Pulmonary artery endothelial cell (primary cell): ENCODE measurements at regions not wholly inside any gene's neighbourhood (a gene's known extent, or its start where the extent isn't known, plus 50 kb on each side); places are given as distances from the start of the nearest gene placed in this dataset.

ENCODE experiments used
- DNase-seq: peaks from one replicate; pipeline ENCODE4 v3.0.0-alpha.2; 2011; ENCODE audit warnings: low read depth, low spot score

DNA sequence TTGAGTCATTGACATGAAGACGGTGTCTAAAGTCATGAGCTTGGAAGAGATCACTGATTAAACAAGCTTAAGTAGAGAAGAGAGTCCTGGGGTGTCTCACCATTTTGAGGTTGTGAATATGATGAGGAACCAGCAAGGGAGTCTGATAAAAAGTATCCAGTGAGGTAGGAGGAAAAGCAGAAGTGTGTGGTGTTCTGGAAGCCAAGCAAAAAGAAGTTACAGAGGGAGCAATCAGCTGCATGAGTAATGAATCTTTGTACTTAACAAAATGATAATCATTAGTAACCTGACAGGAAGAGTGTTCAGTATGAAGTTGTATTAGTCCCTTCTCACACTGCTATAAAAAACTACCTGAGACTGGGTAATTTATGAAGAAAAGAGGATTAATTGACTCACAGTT is 131.3 kb downstream of the C11orf87 start:
- no peak for DNase-seq

DNA sequence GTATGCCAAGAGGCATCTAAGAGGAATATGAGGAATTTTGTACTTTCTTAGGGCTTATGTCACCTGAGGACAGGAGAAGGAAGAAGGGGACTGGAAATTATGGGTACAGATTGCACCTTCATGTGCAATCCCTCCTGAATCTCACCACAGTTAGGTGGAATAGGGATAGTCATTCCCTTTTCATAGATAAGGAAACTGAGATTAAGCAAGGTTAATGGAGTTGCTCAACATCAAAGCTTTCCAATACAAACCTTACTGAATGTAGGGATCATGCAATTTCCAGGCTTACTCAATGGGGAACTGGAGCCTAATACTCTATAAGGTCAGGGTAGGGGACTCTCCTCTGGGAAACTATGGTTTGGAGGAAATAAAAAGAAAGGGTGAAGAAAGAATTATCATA is 133.0 kb downstream of the C11orf87 start:
- no peak for DNase-seq

DNA sequence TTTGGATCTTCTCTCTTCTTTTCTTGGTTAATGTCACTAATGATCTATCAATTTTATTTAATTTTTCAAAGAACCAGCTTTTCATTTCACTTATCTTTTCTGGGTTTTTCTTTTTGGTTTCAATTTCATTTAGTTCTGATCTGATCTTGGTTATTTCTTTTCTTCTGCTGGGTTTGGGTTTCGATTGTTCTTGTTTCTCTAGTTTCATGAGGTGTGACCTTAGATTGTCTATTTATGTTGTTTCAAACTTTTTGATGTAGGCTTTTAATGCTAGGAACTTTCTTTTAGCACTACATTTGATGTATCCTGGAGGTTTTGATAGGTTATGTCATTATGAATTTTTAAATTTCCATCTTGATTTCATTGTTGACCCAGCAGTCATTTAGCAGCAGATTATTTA is 142.3 kb downstream of the C11orf87 start:
- DNase-seq = no peak

DNA sequence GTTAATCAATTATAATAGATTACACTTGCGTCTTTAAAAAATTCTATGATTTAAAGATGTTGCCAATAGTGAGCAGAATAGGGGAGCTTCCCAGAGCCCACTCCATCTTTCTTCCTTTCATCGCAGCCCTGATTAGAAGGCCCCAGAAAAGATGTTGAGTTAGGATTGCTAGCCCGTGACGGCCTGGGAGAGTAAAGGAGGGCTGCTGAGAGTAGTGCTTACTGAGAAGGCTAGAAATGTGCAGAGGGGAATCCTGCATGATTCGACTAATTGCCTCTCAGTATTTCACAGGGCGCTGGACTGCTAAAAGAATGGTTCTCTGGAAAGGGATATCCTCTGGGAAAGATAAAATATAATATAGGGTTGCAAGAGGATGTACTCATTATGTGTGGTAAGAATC is 160.5 kb downstream of the C11orf87 start:
- no peak for DNase-seq

DNA sequence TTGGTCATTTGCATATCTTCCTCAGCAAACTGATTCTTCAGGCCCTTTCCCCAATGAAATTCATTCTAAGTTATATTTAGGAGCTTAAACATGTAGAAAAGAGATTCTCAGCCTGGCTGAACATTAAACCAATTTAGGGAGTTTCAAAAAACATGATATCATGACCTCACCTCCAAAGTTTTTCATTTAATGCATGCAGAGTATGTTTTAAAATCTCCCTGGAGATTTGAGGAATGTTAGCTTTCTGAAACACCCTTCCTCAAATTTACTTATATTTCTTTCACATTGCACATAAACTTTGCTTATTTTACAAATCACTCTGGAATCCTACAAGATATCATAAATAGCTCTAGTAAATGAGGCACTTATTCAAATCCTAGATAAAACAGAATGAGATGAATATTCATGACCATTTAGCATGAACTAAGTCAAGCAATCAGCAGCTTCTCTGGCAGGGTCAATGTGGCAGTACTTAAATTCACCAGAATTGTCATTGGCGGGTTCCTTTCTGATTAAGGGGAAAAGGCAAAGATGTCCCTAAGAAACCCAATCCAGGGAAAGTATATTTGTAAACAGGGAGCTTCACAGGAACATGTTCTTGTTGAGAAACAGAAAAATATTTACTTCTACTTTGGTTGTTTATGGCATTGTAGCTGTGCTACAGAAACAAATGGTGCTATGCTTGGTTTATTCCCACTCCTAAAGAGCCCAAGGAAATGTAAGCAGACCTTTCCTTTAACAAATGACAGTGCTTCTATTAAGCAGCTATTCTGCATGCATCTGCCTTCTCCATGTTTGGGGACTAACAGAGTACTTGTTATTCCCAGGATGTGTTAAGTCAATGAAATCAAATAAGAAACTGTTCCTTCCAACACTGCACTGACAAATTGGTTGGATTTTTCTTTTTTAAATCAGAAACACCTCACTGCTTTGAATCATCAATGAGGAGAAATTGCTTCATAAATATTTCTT is 162.3 kb downstream of the C11orf87 start:
- no peak for DNase-seq

DNA sequence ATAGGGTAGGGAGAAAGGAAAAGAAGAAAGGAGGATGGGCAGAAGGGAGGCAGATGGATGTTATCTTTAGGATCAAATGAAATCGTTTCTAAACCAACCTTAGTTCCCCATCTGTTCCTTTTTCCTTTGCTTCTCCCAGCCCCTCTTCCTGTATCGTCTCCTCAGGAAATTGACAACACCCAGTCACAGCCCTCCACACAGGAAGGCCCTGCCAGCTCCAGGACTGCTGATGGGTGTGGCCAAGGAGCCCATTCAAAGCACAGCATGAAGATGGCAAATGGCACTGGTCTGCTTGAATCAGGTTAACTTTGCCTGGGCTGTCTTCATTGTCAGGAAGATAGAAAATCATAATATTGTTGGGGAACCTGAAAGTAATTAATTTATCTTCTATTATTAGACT is 164.8 kb downstream of the C11orf87 start:
- DNase-seq = no peak

DNA sequence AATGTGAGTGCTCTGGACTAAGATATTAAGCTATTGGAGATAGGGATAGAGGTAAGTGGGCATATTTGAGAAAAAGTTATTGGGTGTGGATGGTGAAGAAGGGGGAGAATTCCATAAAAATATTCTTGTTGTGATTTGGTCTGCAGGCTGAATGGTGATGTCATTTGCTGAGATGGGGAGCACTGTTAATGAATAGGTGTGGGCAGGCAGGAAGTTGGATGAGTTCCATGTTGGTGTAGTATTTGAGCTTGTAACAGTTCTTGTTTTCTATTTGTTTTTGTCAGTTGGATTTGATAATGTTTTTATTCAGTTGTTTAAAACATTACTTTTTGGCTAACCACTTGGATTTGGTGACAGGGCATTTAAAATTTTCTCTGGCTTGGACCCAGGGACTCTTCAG is 168.8 kb downstream of the C11orf87 start:
- DNase-seq = no peak

DNA sequence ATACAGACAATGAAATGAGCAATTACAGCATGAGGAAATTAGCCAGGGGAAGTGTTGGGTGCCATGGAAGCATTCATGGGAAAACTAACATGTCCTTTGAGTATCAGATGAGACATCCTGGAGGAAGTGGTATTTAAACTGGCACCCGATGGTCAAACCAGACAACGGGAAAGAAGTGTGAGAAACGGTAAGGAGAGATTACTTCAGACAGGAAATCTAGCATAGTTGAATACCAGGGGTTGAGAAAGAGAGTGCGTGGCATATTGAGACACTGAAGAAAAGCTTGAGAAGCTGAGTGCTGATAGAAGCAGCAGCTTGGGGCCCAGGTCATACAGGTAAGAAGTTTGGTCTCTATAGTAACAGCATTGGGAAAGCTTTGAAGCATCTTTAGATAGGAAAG is 175.3 kb downstream of the C11orf87 start:
- no peak for DNase-seq

DNA sequence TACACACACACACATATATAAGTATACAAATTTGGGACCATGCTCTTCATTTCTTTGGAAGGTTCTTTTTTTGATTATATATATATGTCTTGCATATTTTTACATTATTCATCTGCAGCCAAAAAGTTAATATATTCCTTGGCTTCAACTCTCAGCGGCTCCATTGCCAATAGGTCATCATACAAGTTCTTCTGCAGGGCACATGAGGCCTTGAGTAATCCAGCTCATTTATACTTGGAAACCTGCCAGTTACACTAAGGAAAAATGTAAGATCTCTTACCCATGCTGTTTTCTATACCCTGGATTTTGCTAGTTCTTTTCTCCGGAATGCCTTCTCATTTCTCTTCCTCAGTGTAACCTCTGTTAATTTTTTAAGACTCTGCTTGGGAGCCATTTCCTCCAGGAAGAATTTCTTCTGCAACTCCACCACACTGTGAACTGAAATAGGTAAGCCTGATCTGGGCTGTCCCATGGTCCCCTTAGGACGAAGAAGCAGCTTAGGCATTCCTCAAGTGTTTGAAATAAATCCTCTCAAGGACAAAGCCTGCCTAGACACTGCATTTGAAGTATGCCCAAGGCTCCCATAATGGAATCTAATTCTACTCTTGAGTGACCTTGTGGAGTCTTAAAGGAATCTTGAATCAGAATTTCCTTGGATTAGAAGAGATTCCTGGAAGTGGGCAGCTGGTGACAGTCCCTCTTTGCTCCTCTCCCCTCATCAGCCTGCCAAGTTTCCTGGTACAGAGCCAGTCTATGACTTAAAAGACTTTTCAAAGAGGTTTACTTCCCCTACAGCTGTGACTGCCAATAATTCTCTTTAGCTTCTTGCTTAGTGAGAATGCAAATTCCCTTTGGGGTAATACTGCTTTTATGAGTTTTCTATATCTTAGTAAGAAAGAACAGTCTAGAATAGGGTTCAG is 182.8 kb downstream of the C11orf87 start:
- DNase-seq = no peak

DNA sequence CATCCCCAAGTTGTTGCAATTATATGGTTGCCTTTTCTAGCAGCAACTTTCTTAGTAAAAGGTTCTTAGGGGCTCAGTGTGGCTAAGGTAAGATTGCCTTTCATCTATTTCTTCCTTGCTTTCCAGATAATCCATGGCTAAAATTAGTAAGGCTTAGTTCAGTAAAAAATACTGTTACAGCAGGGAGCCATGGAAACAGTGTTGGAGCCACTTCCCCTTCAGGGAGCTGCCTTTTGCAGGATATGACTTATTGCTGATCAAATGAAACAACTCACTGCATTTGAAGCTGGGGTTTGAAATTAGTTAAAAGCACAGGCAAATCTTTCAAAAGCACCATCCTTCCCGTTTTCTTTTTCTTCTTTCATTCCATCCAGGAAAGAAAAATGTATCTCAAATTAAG is 184.3 kb downstream of the C11orf87 start:
- DNase-seq = no peak

DNA sequence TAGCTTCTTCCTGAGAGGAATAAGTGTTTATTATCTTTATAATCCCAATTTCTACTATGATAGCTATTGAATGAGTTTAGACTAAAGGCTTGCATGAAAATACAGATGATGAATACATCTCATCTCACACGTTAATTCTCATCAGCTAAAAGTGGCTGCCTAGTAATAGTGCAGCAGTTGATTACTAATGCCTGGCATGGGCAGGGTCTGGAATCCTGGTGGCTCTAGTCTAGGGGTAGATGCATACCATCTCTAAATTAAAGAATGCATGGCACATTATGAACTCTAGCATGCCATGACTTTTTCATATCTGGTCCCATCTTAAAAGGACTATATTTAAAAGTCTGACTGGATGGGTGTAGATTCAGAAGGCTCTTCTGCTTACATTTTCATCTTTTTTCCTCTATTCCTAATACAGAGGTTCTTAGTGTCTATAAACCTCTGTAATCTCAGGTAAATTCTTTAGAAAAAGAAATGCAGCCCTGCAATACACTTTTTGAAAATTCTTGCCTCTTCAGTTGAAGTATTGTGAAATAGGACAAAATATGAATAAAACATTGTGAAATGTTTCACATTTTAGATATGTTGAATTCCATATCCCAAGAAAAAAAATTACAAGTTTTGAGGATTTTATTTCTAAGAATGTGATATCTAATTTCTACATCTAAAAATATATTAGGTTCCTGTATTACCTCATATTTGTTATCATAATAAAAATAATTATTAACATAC is 187.6 kb downstream of the C11orf87 start:
- no peak for DNase-seq

DNA sequence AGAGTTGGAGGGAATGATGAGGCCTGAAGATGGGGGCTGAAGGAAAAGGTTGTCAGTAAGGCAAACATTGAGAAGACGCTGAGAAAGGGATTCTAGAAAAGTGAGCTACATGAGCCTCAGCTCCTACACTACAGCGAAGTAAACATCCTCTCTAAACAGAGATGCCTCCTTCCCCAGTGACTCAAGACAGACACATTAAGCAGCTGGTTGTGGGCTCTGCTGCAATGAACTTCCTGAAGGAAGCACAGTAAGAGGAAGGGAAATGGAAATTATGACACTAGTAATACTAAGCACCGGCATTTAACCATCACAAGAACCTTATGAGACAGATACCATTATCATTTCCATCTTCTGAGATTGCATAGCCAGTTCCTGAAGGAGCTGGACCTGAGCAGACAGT is 190.5 kb downstream of the C11orf87 start:
- DNase-seq = no peak

DNA sequence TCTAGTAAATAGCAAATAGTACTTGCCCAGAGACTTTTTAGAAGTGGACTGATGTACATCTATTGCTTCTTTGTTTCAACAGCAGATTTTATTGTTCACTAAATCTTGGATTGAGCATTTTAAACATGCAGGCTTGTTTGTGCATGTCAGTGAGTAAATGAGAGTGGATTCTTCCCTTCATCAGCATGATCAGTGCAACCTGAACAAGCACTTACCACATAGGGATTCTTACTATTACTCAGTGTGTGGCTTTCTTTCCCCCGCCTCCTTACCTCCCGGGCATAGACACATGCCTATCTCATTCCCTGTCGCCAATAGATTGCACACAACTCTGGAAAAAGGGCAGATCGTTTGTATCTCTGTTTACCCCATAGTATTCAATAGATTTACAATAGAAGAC is 197.5 kb downstream of the C11orf87 start:
- no peak for DNase-seq

DNA sequence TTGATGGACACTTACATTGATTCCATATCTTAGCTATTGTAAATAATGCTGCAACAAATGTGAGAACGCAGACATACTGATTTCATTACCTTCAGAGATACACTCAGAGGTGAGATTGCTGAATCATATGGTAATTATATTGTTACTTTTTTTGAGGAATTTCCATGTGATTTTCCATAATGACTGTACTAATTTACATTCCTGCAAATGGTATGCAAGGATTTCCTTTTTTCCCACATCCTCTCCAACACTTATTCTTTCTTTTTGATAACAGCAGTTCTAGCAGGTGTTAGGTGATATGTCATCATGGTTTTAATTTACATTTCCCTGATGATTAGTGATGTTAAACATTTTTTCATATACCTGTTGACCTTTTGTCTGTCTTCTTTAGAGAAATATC is 207.7 kb downstream of the C11orf87 start:
- no peak for DNase-seq

DNA sequence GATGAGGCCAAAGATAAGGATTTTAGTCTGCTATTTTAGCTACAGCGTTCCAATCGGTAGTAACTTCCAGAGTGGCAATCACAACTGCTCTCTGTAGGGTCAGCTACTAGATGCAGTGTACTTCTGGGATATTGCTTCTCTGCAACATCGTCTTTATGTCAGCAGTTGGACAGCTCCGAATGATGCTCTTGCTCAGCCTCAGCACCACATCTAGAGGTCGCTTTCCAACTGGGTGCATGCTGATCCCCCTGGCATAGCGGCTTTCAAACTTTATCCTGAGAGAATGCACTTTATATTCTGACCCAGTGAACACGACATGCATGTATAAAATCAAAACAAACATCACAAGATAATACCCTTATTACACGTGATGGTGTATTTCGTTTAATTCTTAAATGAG is 219.6 kb downstream of the C11orf87 start:
- no peak for DNase-seq

DNA sequence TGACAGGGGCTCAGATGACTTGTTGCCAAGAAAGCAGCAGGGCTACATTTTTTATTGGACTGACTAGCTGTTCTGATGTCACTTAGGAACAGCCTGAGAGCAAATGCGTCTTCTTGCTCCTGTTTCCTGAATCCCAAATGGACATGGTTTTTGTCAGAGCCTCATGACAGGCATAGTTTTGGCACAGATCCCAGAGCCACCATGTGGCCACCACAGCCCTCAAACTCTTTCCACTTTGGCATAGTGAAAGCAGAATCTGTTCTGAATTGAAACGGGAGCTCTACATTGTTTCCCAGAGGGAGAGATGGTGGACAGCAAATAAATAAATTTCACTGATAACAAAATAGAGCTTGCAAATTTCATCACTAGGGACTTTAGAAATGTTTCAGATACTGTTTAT is 222.2 kb downstream of the C11orf87 start:
- DNase-seq = no peak

DNA sequence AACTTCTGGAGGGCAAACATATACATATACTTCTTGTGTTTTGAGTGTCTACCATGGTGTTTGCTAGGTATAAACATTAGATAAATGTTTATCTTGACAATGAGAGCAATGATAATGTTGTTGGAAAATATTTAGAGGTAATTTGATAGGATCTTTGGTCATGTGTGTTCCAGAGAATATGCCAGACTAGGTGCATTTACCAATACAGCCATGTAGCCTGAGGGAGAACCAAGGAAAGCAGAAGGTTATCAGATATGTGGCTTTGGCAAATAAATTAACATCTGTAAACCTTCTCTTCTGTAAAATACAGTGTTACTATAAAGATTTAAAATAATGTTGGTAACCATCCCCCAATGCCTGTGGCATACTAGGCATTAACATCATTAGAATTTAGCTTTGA is 226.8 kb downstream of the C11orf87 start:
- no peak for DNase-seq

DNA sequence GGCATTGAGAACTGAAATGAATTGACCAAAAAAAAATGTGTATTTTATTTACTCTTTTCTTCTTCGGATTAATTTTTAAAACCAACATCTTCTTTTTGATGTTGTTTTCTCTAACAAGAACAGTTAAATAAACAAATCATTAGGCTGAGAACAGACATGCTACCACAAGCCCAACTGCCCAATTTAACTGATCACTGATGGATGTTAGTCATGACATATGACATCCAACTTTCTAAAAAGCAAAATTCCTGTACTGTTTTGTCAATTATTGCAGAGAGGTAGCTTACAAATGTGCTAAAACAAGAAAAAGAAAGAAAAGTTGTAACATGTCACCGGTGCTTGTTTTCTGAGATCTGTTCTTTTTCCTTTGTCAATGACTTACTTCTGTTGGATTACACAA is 232.1 kb downstream of the C11orf87 start:
- DNase-seq = no peak

DNA sequence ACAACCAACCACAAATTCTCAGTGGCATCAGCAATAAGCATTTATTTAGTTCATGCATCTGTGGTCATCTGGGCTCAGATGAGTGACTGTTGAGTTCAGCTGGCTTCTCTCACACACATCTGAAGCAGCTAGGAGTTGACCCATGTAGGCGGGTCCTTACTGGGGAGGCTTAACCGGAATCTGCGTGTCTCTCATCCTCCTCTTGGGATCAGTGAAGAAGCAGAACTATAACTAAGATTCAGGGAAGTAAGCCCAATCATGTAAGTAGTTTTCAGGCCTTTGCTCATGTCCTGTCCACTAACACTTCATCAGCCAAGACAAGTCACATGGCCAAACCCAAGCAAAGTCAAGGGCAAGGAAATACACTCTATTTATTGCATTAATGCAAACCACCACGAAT is 236.2 kb downstream of the C11orf87 start:
- DNase-seq = no peak

DNA sequence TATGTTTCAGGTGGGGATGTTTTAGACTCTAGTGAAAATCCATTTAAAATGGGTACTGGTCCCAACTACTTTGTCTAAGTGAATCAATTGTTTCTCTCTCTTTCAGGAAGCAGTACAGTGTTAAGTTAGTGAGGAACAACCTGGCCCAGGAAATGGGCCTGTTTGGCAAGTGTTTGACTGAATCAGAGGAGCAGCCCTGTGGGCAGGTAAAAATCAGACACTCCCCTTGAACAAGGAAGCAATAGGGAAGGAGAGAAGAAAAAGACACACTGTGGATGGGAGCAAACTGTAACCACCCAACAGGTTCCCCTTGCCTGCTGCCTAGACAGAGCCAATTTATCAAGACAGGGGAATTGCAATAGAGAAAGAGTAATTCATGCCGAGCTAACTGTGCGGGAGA is 245.7 kb downstream of the C11orf87 start:
- DNase-seq = no peak

DNA sequence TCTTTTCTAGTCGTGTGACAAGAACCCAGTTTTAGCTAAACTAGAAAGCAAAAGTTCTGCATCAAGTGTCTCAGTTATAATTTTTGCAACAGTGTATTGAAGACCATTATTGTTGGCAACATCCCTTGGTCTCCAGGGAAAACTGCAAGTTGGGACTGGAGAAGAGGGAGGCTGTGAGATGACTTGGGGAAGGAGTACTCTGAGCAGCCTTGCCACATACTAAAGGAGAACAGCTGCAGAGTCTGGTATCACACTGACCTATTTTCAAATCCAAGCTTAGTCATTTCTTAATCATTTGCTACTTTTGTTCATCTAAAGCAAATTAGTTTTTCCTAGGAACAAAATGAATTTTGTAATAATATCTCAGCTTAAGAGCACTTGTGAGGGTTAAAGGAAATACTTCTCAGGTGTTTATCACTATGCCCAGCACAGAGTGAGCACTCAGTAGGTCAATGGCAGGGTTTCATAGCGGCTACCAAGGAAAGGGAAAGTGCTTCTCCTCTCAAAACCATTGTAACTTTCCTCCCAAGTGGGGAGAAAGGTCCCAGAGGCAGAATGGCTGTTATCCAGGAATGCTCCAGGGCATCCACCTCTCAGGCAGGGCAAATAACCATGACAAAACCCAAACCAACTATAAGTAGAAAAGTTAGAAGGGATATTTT is 247.1 kb downstream of the C11orf87 start:
- DNase-seq = no peak
